Endothelial cell (in vitro differentiated cells): ENCODE measurements at regions not wholly inside any gene's neighbourhood (a gene's known extent, or its start where the extent isn't known, plus 50 kb on each side); places are given as distances from the start of the nearest gene placed in this dataset.

Experiments
- DNase-seq: peaks from one replicate; pipeline ENCODE4 v3.0.0; 2021; ENCODE audit warnings: low spot score
- H3K27ac Mint-ChIP-seq: one replicate; pipeline ENCODE4 v1.8.0; 2021; ENCODE audit warnings: mixed read lengths, inconsistent platforms; ENCODE audit not compliant: unreplicated experiment
- H3K27me3 Mint-ChIP-seq: one replicate; pipeline ENCODE4 v1.8.0; 2021; ENCODE audit warnings: mild to moderate bottlenecking, moderate library complexity, mixed read lengths, inconsistent platforms; ENCODE audit not compliant: unreplicated experiment
- H3K36me3 Mint-ChIP-seq: one replicate; pipeline ENCODE4 v1.8.0; 2021; ENCODE audit warnings: mild to moderate bottlenecking, low read depth, mixed read lengths, inconsistent platforms; ENCODE audit not compliant: unreplicated experiment
- H3K4me1 Mint-ChIP-seq: one replicate; pipeline ENCODE4 v1.8.0; 2021; ENCODE audit warnings: mild to moderate bottlenecking, mixed read lengths, inconsistent platforms; ENCODE audit not compliant: unreplicated experiment
- H3K4me3 Mint-ChIP-seq: one replicate; pipeline ENCODE4 v1.8.0; 2021; ENCODE audit warnings: mild to moderate bottlenecking, mixed read lengths, inconsistent platforms; ENCODE audit not compliant: unreplicated experiment
- H3K9me3 Mint-ChIP-seq: one replicate; pipeline ENCODE4 v1.8.0; 2021; ENCODE audit warnings: mixed read lengths, inconsistent platforms; ENCODE audit not compliant: unreplicated experiment
- CTCF ChIP-seq: fragments of 200-600 bp; sonication (generic); IDR thresholded peaks from one replicate; pipeline ENCODE4 v1.5.0; 2021; ENCODE audit warnings: antibody characterized with exemption; ENCODE audit not compliant: unreplicated experiment

GRCh38 chr1:219754767-219755166, 141.9 kb upstream of the ZC3H11B start:
- Mint-ChIP-seq H3K27me3 (no peaks in the 10 kb centered on the region), H3K27ac (no peak overlapping the region), H3K36me3 (no peaks in the 10 kb centered on the region), H3K4me1 (peaks cover 13% of the 10 kb centered on the region), H3K4me3 (no peak overlapping the region), H3K9me3 (no peaks in the 10 kb centered on the region)
- TF ChIP-seq CTCF: no peak
- no peak for DNase-seq

GRCh38 chr1:219753914-219754313, 141.0 kb upstream of the ZC3H11B start:
- H3K36me3 Mint-ChIP-seq: no peaks in the 10 kb centered on the region
- DNase-seq: no peak
- peaks cover 13% of the 10 kb centered on the region for H3K4me1 Mint-ChIP-seq
- no peak for TF ChIP-seq CTCF
- no peak overlapping the region for H3K27ac Mint-ChIP-seq
- H3K9me3 Mint-ChIP-seq: no peaks in the 10 kb centered on the region
- H3K27me3 Mint-ChIP-seq: no peaks in the 10 kb centered on the region
- H3K4me3 Mint-ChIP-seq: no peak overlapping the region

DNA sequence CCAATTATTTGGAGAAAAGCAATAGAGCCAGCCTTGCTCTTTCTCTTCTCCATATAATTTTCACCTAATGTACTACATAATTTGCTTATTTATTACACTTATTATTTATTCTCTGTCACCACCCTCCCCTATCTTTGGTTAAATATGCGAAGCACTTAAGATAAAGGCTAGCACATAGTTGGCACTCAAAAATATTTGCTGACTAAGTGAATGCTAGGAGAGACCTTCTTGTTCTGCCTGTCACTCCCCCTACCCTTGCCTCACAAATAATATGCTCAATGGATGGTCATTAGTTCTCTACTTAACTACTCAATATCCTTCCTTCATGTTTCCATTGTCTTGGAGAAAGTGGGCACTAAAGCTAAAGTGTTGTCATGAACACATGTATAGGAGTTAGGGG, 139.7 kb upstream of the ZC3H11B start:
- Mint-ChIP-seq H3K36me3 (no peaks in the 10 kb centered on the region), H3K4me3 (no peak overlapping the region), H3K27me3 (no peaks in the 10 kb centered on the region), H3K27ac (no peak overlapping the region), H3K9me3 (no peaks in the 10 kb centered on the region), H3K4me1 (peaks cover 19% of the 10 kb centered on the region)
- DNase-seq: no peak
- no peak for TF ChIP-seq CTCF

GRCh38 chr1:219751870-219752507, 139.1 kb upstream of the ZC3H11B start:
- no peak for TF ChIP-seq CTCF
- H3K4me1 Mint-ChIP-seq: peaks cover 15% of the 10 kb centered on the region
- H3K36me3 Mint-ChIP-seq: no peaks in the 10 kb centered on the region
- no peak for DNase-seq
- H3K9me3 Mint-ChIP-seq: no peaks in the 10 kb centered on the region
- no peaks in the 10 kb centered on the region for H3K27me3 Mint-ChIP-seq
- no peak overlapping the region for H3K4me3 Mint-ChIP-seq
- no peak overlapping the region for H3K27ac Mint-ChIP-seq

- TF ChIP-seq CTCF: no peak
- Mint-ChIP-seq H3K4me3 (no peak overlapping the region), H3K36me3 (no peaks in the 10 kb centered on the region), H3K9me3 (no peaks in the 10 kb centered on the region), H3K4me1 (peaks cover 11% of the 10 kb centered on the region), H3K27me3 (no peaks in the 10 kb centered on the region), H3K27ac (no peak overlapping the region)
- DNase-seq: no peak
Measured at GRCh38 chr1:219749370-219749769, 136.5 kb upstream of the ZC3H11B start.
